ENCODE measurements at regions not wholly inside any gene's neighbourhood (a gene's known extent, or its start where the extent isn't known, plus 50 kb on each side); places are given as distances from the start of the nearest gene placed in this dataset.

DNA sequence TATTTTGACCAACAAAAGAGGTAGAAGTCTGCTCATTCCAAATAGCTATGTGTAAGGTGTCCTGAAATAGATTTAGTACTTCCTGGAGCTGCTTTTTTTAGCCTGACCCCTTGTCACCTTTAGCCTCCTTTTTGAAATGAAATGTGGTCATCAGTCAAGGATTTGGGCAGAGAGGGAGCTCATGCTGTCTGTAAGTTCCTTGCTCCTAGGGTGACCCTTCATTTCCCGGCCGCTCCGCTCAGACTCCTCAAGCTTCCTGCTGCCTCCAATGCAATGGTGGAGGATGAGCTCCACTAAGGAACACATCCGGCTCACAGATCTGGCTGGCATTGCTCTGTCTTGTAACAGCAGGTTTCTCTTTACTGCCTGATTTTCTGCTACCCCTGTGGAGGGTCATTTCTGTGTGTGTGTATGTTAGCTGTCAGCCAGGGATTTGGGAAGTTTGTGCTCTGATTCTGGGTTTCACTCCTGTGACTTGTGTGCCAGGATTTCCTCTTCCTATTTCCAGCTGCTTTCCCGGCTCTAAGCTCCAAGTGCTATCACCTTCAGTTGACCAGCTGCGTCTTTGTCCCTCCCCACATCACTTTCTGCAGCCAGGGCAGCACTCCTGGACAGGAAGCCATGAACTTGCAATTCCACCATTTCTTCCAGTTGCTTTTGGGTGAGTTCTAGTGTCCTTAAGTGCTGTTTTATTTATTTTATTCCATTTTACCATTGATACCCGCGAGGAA lies 265.9 kb downstream of the ICE1 start:
- Histone ChIP-seq H3K27ac (no peak overlapping the region), H3K27me3 (ENCODE audit: low read depth) (no peaks in the 10 kb centered on the region), H3K36me3 (no peaks in the 10 kb centered on the region), H3K4me1 (no peaks in the 10 kb centered on the region), H3K4me3 (no peak overlapping the region), H3K9me3 (no peaks in the 10 kb centered on the region)
- TF ChIP-seq, protein P1, sequence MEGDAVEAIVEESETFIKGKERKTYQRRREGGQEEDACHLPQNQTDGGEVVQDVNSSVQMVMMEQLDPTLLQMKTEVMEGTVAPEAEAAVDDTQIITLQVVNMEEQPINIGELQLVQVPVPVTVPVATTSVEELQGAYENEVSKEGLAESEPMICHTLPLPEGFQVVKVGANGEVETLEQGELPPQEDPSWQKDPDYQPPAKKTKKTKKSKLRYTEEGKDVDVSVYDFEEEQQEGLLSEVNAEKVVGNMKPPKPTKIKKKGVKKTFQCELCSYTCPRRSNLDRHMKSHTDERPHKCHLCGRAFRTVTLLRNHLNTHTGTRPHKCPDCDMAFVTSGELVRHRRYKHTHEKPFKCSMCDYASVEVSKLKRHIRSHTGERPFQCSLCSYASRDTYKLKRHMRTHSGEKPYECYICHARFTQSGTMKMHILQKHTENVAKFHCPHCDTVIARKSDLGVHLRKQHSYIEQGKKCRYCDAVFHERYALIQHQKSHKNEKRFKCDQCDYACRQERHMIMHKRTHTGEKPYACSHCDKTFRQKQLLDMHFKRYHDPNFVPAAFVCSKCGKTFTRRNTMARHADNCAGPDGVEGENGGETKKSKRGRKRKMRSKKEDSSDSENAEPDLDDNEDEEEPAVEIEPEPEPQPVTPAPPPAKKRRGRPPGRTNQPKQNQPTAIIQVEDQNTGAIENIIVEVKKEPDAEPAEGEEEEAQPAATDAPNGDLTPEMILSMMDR (IDR thresholded peaks at IDR 0.05): no peak
- ATAC-seq (no peak), DNase-seq (no peak)
- intact Hi-C loops (cut with DNase I): no loop called here

DNA sequence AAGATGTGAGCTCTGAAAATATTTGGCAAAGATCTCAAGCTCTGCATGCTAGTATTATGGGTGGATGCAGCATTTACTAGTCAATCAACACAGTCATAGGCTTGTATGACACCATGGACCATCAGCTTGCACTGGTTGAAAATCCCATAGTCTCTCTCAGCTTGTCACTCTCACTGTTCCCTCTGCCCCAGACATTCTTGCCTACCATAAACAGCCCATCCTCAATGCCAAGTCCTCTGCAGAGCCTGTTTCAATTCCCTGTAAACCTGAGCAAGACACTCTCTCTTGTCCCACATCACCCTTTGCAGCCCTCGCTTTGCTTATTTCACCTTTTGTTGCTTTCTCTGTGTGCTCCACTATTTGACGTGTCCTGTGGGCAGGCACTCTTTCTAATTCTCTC lies 264.6 kb downstream of the ICE1 start:
- ATAC-seq: no peak
- TF ChIP-seq, protein P1 (IDR thresholded peaks at IDR 0.05): no peak

GRCh38 chr5:5686356-5686755 lies 263.9 kb downstream of the ICE1 start:
- H3K27ac ChIP-seq: no peak overlapping the region
- intact Hi-C loops (cut with DNase I): no loop called here
- no peak overlapping the region for H3K4me3 ChIP-seq
- DNase-seq: no peak
- TF ChIP-seq, protein P1 (IDR thresholded peaks at IDR 0.05): no peak
- H3K9me3 ChIP-seq: no peaks in the 10 kb centered on the region
- H3K36me3 ChIP-seq: no peaks in the 10 kb centered on the region
- H3K4me1 ChIP-seq: no peaks in the 10 kb centered on the region
- H3K27me3 ChIP-seq (ENCODE audit: low read depth): no peaks in the 10 kb centered on the region
- ATAC-seq: no peak

More for the DNA sequence above, 264.6 kb downstream of the ICE1 start:
- no peak for DNase-seq
- Histone ChIP-seq H3K4me1 (no peaks in the 10 kb centered on the region), H3K27me3 (ENCODE audit: low read depth) (no peaks in the 10 kb centered on the region), H3K4me3 (no peak overlapping the region), H3K36me3 (no peaks in the 10 kb centered on the region), H3K9me3 (no peaks in the 10 kb centered on the region), H3K27ac (no peak overlapping the region)
- intact Hi-C loops (cut with DNase I): no loop called here

DNA sequence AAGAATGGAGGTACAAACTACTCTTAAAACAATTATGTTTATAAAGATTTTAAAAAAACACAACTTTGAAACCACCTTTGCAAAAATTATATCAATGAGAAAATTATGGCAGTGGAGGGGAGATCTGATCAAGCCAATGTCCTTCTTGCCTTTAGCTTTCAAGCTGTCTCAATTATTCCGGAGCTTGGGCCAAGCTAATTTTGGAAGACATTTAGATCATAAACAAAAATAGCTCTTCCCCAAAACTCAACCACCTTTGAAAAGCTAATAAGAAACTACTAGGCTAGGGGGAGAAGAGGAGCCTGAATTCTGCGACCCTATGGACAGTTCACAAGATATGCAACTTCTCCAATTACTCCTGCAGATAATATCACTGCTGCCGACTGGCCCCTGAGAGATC lies 263.3 kb downstream of the ICE1 start:
- intact Hi-C loops (cut with DNase I): no loop called here
- DNase-seq (no peak), ATAC-seq (no peak)
- TF ChIP-seq, protein P1 (IDR thresholded peaks at IDR 0.05): no peak
- H3K27ac ChIP-seq: no peak overlapping the region
- H3K36me3 ChIP-seq: no peaks in the 10 kb centered on the region
- no peaks in the 10 kb centered on the region for H3K9me3 ChIP-seq
- no peak overlapping the region for H3K4me3 ChIP-seq
- H3K4me1 ChIP-seq: no peaks in the 10 kb centered on the region
- no peaks in the 10 kb centered on the region for H3K27me3 ChIP-seq (ENCODE audit: low read depth)

DNA sequence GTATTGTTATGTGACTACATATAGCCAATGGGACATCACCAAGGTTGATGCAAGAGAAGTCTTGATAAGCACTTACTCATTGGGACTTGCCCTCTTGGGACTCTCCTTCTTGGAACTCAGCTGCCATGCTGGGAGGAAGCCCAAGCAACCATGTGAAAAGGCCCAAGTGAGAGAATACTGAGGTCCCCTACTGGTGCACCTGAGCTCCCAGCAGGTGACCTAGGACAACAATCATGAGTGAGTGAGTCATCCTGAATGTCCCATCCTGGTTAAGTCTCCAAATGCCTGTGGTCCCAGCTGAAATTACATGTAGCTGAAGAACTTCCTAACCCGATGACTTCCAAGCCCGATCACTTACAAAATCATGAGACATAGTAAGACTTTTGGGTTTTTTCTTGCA lies 260.7 kb downstream of the ICE1 start:
- DNase-seq (no peak), ATAC-seq (no peak)
- Histone ChIP-seq H3K36me3 (no peaks in the 10 kb centered on the region), H3K27ac (no peak overlapping the region), H3K4me1 (no peaks in the 10 kb centered on the region), H3K27me3 (ENCODE audit: low read depth) (no peaks in the 10 kb centered on the region), H3K4me3 (no peak overlapping the region), H3K9me3 (no peaks in the 10 kb centered on the region)
- TF ChIP-seq, protein P1 (IDR thresholded peaks at IDR 0.05): no peak
- intact Hi-C loops (cut with DNase I): no loop called here

Data from lower lobe of right lung (tissue), 2 donors.